ENCODE measurements at regions not wholly inside any gene's neighbourhood (a gene's known extent, or its start where the extent isn't known, plus 50 kb on each side); places are given as distances from the start of the nearest gene placed in this dataset.
"Not testable (repeated sequence)": the region's sequence is repeated elsewhere in the genome, so short reads cannot be mapped to it uniquely, and the experiment has no call there.

DNA sequence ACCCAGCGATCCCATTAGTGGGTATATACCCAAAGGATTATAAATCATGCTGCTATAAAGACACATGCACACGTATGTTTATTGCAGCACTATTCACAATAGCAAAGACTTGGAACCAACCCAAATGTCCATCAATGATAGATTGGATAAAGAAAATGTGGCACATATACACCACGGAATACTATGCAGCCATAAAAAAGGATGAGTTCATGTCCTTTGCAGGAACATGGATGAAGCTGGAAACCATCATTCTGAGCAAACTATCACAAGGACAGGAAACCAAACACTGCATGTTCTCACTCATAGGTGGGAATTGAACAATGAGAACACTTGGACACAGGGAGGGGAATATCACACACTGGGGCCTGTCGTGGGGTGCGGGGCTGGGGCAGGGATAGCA is 230.0 kb upstream of the RREB1 start:
- TF ChIP-seq, protein P1, sequence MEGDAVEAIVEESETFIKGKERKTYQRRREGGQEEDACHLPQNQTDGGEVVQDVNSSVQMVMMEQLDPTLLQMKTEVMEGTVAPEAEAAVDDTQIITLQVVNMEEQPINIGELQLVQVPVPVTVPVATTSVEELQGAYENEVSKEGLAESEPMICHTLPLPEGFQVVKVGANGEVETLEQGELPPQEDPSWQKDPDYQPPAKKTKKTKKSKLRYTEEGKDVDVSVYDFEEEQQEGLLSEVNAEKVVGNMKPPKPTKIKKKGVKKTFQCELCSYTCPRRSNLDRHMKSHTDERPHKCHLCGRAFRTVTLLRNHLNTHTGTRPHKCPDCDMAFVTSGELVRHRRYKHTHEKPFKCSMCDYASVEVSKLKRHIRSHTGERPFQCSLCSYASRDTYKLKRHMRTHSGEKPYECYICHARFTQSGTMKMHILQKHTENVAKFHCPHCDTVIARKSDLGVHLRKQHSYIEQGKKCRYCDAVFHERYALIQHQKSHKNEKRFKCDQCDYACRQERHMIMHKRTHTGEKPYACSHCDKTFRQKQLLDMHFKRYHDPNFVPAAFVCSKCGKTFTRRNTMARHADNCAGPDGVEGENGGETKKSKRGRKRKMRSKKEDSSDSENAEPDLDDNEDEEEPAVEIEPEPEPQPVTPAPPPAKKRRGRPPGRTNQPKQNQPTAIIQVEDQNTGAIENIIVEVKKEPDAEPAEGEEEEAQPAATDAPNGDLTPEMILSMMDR (IDR thresholded peaks at IDR 0.05), result not testable (repeated sequence)
- not testable (repeated sequence) for TF ChIP-seq EZH2, EZH2phosphoT487 (IDR thresholded peaks at IDR 0.05)

All from neural progenitor cell (in vitro differentiated cells).